Neural crest cell (in vitro differentiated cells): ENCODE measurements at regions not wholly inside any gene's neighbourhood (a gene's known extent, or its start where the extent isn't known, plus 50 kb on each side); places are given as distances from the start of the nearest gene placed in this dataset.

ENCODE experiments used
- DNase-seq: peaks from one replicate; pipeline ENCODE4 v3.0.0; 2021; ENCODE audit warnings: low read depth, mixed read lengths, low spot score
- H3K27ac Mint-ChIP-seq: one replicate; pipeline ENCODE4 v1.8.0; 2021; ENCODE audit warnings: mild to moderate bottlenecking, mixed read lengths; ENCODE audit not compliant: unreplicated experiment
- H3K27me3 Mint-ChIP-seq: 2 replicates; pipeline ENCODE4 v1.8.0; 2021; ENCODE audit warnings: low read depth, mild to moderate bottlenecking, mixed read lengths
- H3K36me3 Mint-ChIP-seq: 2 replicates; pipeline ENCODE4 v1.8.0; 2021; ENCODE audit warnings: low read depth, mild to moderate bottlenecking, mixed read lengths
- H3K4me1 Mint-ChIP-seq: 2 replicates; pipeline ENCODE4 v1.8.0; 2021; ENCODE audit warnings: mixed read lengths
- H3K4me3 Mint-ChIP-seq: one replicate; pipeline ENCODE4 v1.8.0; 2021; ENCODE audit warnings: mild to moderate bottlenecking, mixed read lengths
- H3K9me3 Mint-ChIP-seq: 2 replicates; pipeline ENCODE4 v1.8.0; 2021; ENCODE audit warnings: mixed read lengths
- TF ChIP-seq, protein P1 (sequence below): fragments of 200-600 bp; sonication (generic); conservative IDR thresholded peaks from 2 replicates; pipeline ENCODE4 v1.5.0; 2021; ENCODE audit warnings: antibody characterized with exemption, mild to moderate bottlenecking

DNA sequence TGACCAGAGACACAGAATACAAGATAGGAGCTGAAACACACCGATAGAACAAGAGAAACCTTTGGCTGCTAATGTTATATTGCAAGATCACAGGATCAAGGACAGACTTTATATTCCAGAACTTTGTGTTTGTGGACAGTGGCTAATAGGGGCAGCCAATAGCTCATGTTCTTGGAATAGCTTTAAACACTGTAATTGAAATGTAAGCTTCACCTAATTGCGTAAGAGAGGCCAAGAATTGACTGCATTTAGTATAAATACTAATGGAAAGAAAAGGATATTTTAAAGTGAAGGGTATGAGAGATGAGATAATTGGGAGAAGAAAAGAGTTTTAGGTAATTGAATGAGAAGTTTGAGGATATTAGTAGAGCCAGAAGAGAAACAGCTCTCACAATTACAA lies 758.8 kb downstream of the CDH11 start:
- no peaks in the 10 kb centered on the region for H3K36me3 Mint-ChIP-seq
- no peak for DNase-seq
- no peaks in the 10 kb centered on the region for H3K27me3 Mint-ChIP-seq
- no peaks in the 10 kb centered on the region for H3K4me1 Mint-ChIP-seq
- TF ChIP-seq, protein P1, sequence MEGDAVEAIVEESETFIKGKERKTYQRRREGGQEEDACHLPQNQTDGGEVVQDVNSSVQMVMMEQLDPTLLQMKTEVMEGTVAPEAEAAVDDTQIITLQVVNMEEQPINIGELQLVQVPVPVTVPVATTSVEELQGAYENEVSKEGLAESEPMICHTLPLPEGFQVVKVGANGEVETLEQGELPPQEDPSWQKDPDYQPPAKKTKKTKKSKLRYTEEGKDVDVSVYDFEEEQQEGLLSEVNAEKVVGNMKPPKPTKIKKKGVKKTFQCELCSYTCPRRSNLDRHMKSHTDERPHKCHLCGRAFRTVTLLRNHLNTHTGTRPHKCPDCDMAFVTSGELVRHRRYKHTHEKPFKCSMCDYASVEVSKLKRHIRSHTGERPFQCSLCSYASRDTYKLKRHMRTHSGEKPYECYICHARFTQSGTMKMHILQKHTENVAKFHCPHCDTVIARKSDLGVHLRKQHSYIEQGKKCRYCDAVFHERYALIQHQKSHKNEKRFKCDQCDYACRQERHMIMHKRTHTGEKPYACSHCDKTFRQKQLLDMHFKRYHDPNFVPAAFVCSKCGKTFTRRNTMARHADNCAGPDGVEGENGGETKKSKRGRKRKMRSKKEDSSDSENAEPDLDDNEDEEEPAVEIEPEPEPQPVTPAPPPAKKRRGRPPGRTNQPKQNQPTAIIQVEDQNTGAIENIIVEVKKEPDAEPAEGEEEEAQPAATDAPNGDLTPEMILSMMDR = no peak
- H3K27ac Mint-ChIP-seq = no peak overlapping the region
- H3K4me3 Mint-ChIP-seq = no peak overlapping the region
- no peaks in the 10 kb centered on the region for H3K9me3 Mint-ChIP-seq

- TF ChIP-seq, protein P1 = no peak
- Mint-ChIP-seq H3K36me3 (no peaks in the 10 kb centered on the region), H3K9me3 (no peaks in the 10 kb centered on the region), H3K27me3 (no peaks in the 10 kb centered on the region), H3K4me3 (no peak overlapping the region), H3K4me1 (no peaks in the 10 kb centered on the region), H3K27ac (no peak overlapping the region)
- DNase-seq = no peak
Observed at GRCh38 chr16:64362193-64362592, 759.7 kb downstream of the CDH11 start.

- H3K4me1 Mint-ChIP-seq = no peaks in the 10 kb centered on the region
- H3K9me3 Mint-ChIP-seq = no peaks in the 10 kb centered on the region
- H3K36me3 Mint-ChIP-seq = no peaks in the 10 kb centered on the region
- H3K27ac Mint-ChIP-seq = no peak overlapping the region
- no peak for DNase-seq
- H3K4me3 Mint-ChIP-seq = no peak overlapping the region
- H3K27me3 Mint-ChIP-seq = no peaks in the 10 kb centered on the region
- TF ChIP-seq, protein P1 = no peak
Observed at GRCh38 chr16:64361753-64362152, 760.1 kb downstream of the CDH11 start.

GRCh38 chr16:64358291-64358690 lies 763.6 kb downstream of the CDH11 start:
- Mint-ChIP-seq H3K27me3 (no peaks in the 10 kb centered on the region), H3K27ac (no peak overlapping the region), H3K9me3 (no peaks in the 10 kb centered on the region), H3K4me1 (no peaks in the 10 kb centered on the region), H3K36me3 (no peaks in the 10 kb centered on the region), H3K4me3 (no peak overlapping the region)
- DNase-seq = no peak
- TF ChIP-seq, protein P1 = no peak

DNA sequence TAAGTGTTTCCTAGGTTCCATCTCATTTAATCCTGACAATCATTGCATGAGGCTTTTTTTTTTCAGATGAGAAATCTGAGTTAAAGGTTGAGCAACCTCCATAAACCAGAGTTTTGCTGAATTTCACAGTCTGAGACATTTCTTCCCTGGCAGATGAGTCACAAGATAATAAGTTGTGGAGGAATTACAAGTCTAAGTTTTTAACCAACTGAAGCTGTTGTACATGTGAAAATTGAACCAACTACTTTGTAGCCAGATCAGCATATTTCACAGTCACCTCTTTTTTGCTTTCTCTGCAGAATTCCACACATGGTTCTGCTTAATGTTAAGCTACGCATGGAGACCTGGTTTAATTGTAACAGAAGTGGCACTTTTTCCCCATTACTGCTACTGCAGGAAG lies 765.6 kb downstream of the CDH11 start:
- H3K4me1 Mint-ChIP-seq = no peaks in the 10 kb centered on the region
- no peaks in the 10 kb centered on the region for H3K27me3 Mint-ChIP-seq
- TF ChIP-seq, protein P1 = no peak
- no peak overlapping the region for H3K27ac Mint-ChIP-seq
- DNase-seq = no peak
- no peaks in the 10 kb centered on the region for H3K9me3 Mint-ChIP-seq
- H3K36me3 Mint-ChIP-seq = no peaks in the 10 kb centered on the region
- H3K4me3 Mint-ChIP-seq = no peak overlapping the region

DNA sequence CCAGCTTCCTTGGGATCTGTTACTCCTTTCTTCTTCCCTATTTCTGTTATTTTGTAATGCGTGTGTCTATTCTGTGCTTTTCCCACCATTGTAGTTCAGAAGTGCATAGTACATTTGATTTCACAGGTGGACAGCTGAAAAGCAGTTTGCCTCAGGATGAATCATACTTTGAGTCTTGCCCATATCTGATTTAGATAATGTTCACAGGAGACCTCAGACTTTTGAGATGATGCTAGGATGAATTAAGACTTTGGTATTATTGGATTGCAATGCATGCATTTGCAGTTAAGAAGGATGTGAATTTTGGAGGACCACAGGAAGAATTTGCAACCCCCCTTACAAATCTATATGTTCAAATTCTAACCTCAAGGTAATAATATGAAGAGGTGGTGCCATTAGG lies 769.6 kb downstream of the CDH11 start:
- H3K4me1 Mint-ChIP-seq = peaks cover 4% of the 10 kb centered on the region
- H3K27ac Mint-ChIP-seq = no peak overlapping the region
- TF ChIP-seq, protein P1 = no peak
- no peak overlapping the region for H3K4me3 Mint-ChIP-seq
- no peaks in the 10 kb centered on the region for H3K36me3 Mint-ChIP-seq
- H3K9me3 Mint-ChIP-seq = no peaks in the 10 kb centered on the region
- no peaks in the 10 kb centered on the region for H3K27me3 Mint-ChIP-seq
- DNase-seq = no peak
